HepG2 (cell line): ENCODE measurements at regions not wholly inside any gene's neighbourhood (a gene's known extent, or its start where the extent isn't known, plus 50 kb on each side); places are given as distances from the start of the nearest gene placed in this dataset.

Experiments
- ATAC-seq: fragments of 200-7000 bp; cut with Tn5 transposase; 3 replicates; pipeline ENCODE4 v1.9.1; 2020; ENCODE audit warnings: mild to moderate bottlenecking, moderate library complexity
- BruUV-seq: library from RNA; stranded (reverse); fragments of 400-500 nt; replicated peaks from 2 replicates; lab custom pipeline; 2021; lab: Mats Ljungman, UMichigan
- CTCF ChIA-PET: fragments of 300-600 bp; formaldehyde crosslinking; extraction: SDS; loops from one replicate; lab custom pipeline; 2021; ENCODE audit warnings: low total read pairs, inconsistent platforms, low intra/inter-chr PET ratio; lab: Yijun Ruan, JAX
- POLR2A ChIA-PET: fragments of 350-600 bp; sonication (Branson Sonifier 250); formaldehyde crosslinking; loops from one replicate; lab custom pipeline; 2020; ENCODE audit warnings: antibody characterized with exemption, inconsistent platforms; lab: Yijun Ruan, JAX
- DNase-seq: peaks from one replicate; pipeline ENCODE4 v3.0.0-alpha.2; 2015; ENCODE audit warnings: low spot score
- FAIRE-seq: peaks from 3 replicates; lab custom pipeline; 2011; peaks lifted over from hg19 to GRCh38; lab: Jason Lieb, UNC
- H2AFZ ChIP-seq: one replicate; pipeline ENCODE4 v1.6.1; 2011; ENCODE audit warnings: low read length, inconsistent platforms
- H3K27ac ChIP-seq: fragments of 300-600 bp; 3 replicates; pipeline ENCODE4 v1.8.0; 2011; ENCODE audit warnings: mixed run types, mild to moderate bottlenecking, mixed read lengths, low read length, inconsistent platforms; ENCODE audit not compliant: insufficient read depth; ENCODE audit errors: extremely low read length
- H3K27me3 ChIP-seq, 2 experiments: fragments of 200-600 bp in 1 of 2; 2 replicates in 1 of 2; 3 replicates in 1 of 2; pipeline versions ENCODE4 v1.6.0 to v1.8.0; 2011; ENCODE audit warnings: low read length in 2 of 2, mild to moderate bottlenecking in 2 of 2, moderate library complexity in 2 of 2, inconsistent platforms in 1 of 2; ENCODE audit not compliant: insufficient read depth in 2 of 2, control insufficient read depth in 1 of 2
- H3K36me3 ChIP-seq, 2 experiments: fragments of 200-600 bp in 1 of 2; replicated peaks in 1 of 2; 2 replicates in 1 of 2; 3 replicates in 1 of 2; pipeline versions ENCODE4 v1.5.1 to v1.8.0; 2011; ENCODE audit warnings: low read length in 2 of 2, inconsistent platforms in 1 of 2; ENCODE audit not compliant: insufficient read depth in 2 of 2, control insufficient read depth in 1 of 2
- H3K4me1 ChIP-seq: 2 replicates; pipeline ENCODE4 v1.5.1; 2012; ENCODE audit warnings: low read length, inconsistent platforms; ENCODE audit not compliant: insufficient read depth
- H3K4me2 ChIP-seq: 2 replicates; pipeline ENCODE4 v1.6.0; 2011; ENCODE audit warnings: low read depth, low read length, inconsistent platforms
- H3K4me3 ChIP-seq, 3 experiments: fragments of 200-600 bp in 1 of 3; sonication (generic), shearing (Covaris generic) in 1 of 3; replicated peaks in 1 of 3; 2 replicates each; pipeline ENCODE4 v1.5.1; 2011 to 2016; ENCODE audit warnings: low read length in 3 of 3, inconsistent platforms in 2 of 3, low read depth in 2 of 3, mild to moderate bottlenecking in 2 of 3, control low read depth in 1 of 3, mixed read lengths in 1 of 3; ENCODE audit not compliant: insufficient read depth in 1 of 3
- H3K79me2 ChIP-seq: one replicate; pipeline ENCODE4 v1.6.1; 2011; ENCODE audit warnings: low read length, inconsistent platforms; ENCODE audit not compliant: insufficient read depth
- H3K9ac ChIP-seq: 2 replicates; pipeline ENCODE4 v1.6.0; 2011; ENCODE audit warnings: mild to moderate bottlenecking, low read depth, low read length, inconsistent platforms; ENCODE audit not compliant: insufficient read depth
- H3K9me3 ChIP-seq: 2 replicates; pipeline ENCODE4 v1.5.1; 2012; ENCODE audit warnings: mild to moderate bottlenecking, low read length
- H4K20me1 ChIP-seq: 2 replicates; pipeline ENCODE4 v1.6.0; 2011; ENCODE audit warnings: inconsistent platforms, mild to moderate bottlenecking, low read length, moderate library complexity; ENCODE audit not compliant: insufficient read depth
- BRCA1 ChIP-seq: sonication (generic); formaldehyde crosslinking; IDR thresholded peaks from 2 replicates; pipeline ENCODE4 v1.4.0; 2020; ENCODE audit warnings: missing genetic modification reagents
- ELF1 ChIP-seq: sonication (generic); formaldehyde crosslinking; IDR thresholded peaks from 2 replicates; pipeline ENCODE4 v1.4.0; 2020; ENCODE audit warnings: missing genetic modification reagents
- MEF2D ChIP-seq: sonication (generic); formaldehyde crosslinking; IDR thresholded peaks from 2 replicates; pipeline ENCODE4 v1.5.1; 2020; ENCODE audit warnings: mild to moderate bottlenecking, missing genetic modification reagents
- SMARCC2 ChIP-seq: fragments of 450-650 bp; IDR thresholded peaks from 2 replicates; pipeline ENCODE4 v1.6.1; 2017; ENCODE audit warnings: antibody characterized with exemption, mild to moderate bottlenecking
- ZC3H4 ChIP-seq: sonication (generic); formaldehyde crosslinking; IDR thresholded peaks from 2 replicates; pipeline ENCODE4 v1.4.0; 2020; ENCODE audit warnings: missing genetic modification reagents, borderline replicate concordance
- ZNF674 ChIP-seq: sonication (generic); formaldehyde crosslinking; IDR thresholded peaks from 2 replicates; pipeline ENCODE4 v1.5.0; 2020; ENCODE audit warnings: low read depth, mild to moderate bottlenecking, missing genetic modification reagents
- ZNF724P ChIP-seq: sonication (generic); formaldehyde crosslinking; IDR thresholded peaks from 2 replicates; pipeline ENCODE4 v1.8.0; 2022; ENCODE audit warnings: missing genetic modification reagents, borderline replicate concordance
- ZNF747 ChIP-seq: sonication (generic); formaldehyde crosslinking; IDR thresholded peaks from 2 replicates; pipeline ENCODE4 v1.8.1; 2023; ENCODE audit warnings: missing genetic modification reagents, mild to moderate bottlenecking, borderline replicate concordance
- WGBS: methylation state at CpG from one replicate; pipeline ENCODE4 v1.1.6; 2017; ENCODE audit warnings: low lambda C conversion rate; 5-methylcytosine and 5-hydroxymethylcytosine counted together
- in situ Hi-C: cut with HindIII; loops from 2 replicates; pipeline ENCODE4 v1.10.0; 2017; ENCODE audit warnings: low pct_unique_long_range_greater_than_20kb; ENCODE audit not compliant: extremely low pct_ligation_motif_present
- intact Hi-C: fragments of 100-400 bp; cut with micrococcal nuclease; formaldehyde crosslinking; loops from one replicate; pipeline ENCODE4 v1.10.0; 2022; ENCODE audit not compliant: unreplicated experiment
- TF ChIP-seq, protein P1 (sequence below): sonication (generic); formaldehyde crosslinking; IDR thresholded peaks from 2 replicates; pipeline ENCODE4 v1.4.0; 2020; ENCODE audit warnings: mild to moderate bottlenecking, missing genetic modification reagents, borderline replicate concordance
- TF ChIP-seq, protein P2 (sequence below): sonication (generic); formaldehyde crosslinking; IDR thresholded peaks from one replicate; pipeline ENCODE4 v1.5.1; 2020; ENCODE audit warnings: mild to moderate bottlenecking, missing genetic modification reagents; ENCODE audit errors: not compliant biosample characterization

DNA sequence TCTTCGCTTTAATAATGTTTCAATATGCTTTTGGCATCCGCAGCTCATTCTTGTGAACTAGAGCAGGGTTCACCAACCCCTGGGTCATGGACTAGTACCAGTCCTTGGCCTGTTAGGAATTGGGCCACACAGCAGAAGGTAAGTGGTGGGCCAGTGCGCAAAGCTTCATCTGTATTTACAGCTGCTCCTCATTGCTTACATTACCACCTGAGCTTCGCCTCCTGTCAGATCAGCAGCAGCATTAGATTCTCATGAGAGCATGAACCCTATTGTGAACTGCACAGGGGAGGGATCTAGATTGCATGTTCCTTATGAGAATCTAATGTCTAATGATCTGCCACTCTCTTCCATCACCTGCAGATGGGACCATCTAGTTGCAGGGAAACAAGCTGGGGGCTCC is 75.5 kb upstream of the GGTLC1 start:
- FAIRE-seq (no peak), DNase-seq (no peak), ATAC-seq (no peak)
- H3K36me3 ChIP-seq: no peaks in the 10 kb centered on the region
- no peaks in the 10 kb centered on the region for H3K4me1 ChIP-seq
- in situ Hi-C loops (no loop called here), intact Hi-C loops (no loop called here)
- H3K27me3 ChIP-seq: no peaks in the 10 kb centered on the region
- no peaks in the 10 kb centered on the region for H3K9me3 ChIP-seq
- no peak overlapping the region for H3K4me2 ChIP-seq
- no peak overlapping the region for H3K9ac ChIP-seq
- ChIA-PET CTCF (no interaction called here), POLR2A (no interaction called here)
- H4K20me1 ChIP-seq: no peaks in the 10 kb centered on the region
- H3K4me3 ChIP-seq: no peak overlapping the region
- H3K27ac ChIP-seq: no peak overlapping the region
- BruUV-seq: no TSS peak
- TF ChIP-seq ELF1 (CRISPR knock-in tag) (no peak), SMARCC2 (no peak)
- no peak overlapping the region for H2AFZ ChIP-seq
- no peaks in the 10 kb centered on the region for H3K79me2 ChIP-seq
- 35% methylated on average over 4 of the region's 4 CpGs for WGBS

GRCh38 chr20:24063100-24063499 is 74.5 kb upstream of the GGTLC1 start:
- H3K27ac ChIP-seq: no peak overlapping the region
- no peaks in the 10 kb centered on the region for H3K36me3 ChIP-seq
- ATAC-seq (no peak), FAIRE-seq (no peak), DNase-seq (no peak)
- ChIA-PET POLR2A (no interaction called here), CTCF (no interaction called here)
- H3K79me2 ChIP-seq: no peaks in the 10 kb centered on the region
- no peaks in the 10 kb centered on the region for H3K9me3 ChIP-seq
- H3K4me3 ChIP-seq: no peak overlapping the region
- H2AFZ ChIP-seq: no peak overlapping the region
- no peaks in the 10 kb centered on the region for H4K20me1 ChIP-seq
- no peak overlapping the region for H3K9ac ChIP-seq
- H3K4me1 ChIP-seq: no peaks in the 10 kb centered on the region
- WGBS: 25% methylated on average over 4 of the region's 5 CpGs
- intact Hi-C loops (no loop called here), in situ Hi-C loops (no loop called here)
- no peak overlapping the region for H3K4me2 ChIP-seq
- H3K27me3 ChIP-seq: no peaks in the 10 kb centered on the region
- no TSS peak for BruUV-seq
- TF ChIP-seq ZNF747 (CRISPR knock-in tag) (no peak), MEF2D (CRISPR knock-in tag) (no peak), ZNF674 (CRISPR knock-in tag) (no peak), ZNF724P (CRISPR knock-in tag) (no peak), ZC3H4 (no peak), BRCA1 (CRISPR knock-in tag) (no peak)
- TF ChIP-seq, protein P1, sequence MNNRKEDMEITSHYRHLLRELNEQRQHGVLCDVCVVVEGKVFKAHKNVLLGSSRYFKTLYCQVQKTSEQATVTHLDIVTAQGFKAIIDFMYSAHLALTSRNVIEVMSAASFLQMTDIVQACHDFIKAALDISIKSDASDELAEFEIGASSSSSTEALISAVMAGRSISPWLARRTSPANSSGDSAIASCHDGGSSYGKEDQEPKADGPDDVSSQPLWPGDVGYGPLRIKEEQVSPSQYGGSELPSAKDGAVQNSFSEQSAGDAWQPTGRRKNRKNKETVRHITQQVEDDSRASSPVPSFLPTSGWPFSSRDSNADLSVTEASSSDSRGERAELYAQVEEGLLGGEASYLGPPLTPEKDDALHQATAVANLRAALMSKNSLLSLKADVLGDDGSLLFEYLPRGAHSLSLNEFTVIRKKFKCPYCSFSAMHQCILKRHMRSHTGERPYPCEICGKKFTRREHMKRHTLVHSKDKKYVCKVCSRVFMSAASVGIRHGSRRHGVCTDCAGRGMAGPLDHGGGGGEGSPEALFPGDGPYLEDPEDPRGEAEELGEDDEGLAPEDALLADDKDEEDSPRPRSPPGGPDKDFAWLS (CRISPR knock-in tag): no peak
- TF ChIP-seq, protein P2, sequence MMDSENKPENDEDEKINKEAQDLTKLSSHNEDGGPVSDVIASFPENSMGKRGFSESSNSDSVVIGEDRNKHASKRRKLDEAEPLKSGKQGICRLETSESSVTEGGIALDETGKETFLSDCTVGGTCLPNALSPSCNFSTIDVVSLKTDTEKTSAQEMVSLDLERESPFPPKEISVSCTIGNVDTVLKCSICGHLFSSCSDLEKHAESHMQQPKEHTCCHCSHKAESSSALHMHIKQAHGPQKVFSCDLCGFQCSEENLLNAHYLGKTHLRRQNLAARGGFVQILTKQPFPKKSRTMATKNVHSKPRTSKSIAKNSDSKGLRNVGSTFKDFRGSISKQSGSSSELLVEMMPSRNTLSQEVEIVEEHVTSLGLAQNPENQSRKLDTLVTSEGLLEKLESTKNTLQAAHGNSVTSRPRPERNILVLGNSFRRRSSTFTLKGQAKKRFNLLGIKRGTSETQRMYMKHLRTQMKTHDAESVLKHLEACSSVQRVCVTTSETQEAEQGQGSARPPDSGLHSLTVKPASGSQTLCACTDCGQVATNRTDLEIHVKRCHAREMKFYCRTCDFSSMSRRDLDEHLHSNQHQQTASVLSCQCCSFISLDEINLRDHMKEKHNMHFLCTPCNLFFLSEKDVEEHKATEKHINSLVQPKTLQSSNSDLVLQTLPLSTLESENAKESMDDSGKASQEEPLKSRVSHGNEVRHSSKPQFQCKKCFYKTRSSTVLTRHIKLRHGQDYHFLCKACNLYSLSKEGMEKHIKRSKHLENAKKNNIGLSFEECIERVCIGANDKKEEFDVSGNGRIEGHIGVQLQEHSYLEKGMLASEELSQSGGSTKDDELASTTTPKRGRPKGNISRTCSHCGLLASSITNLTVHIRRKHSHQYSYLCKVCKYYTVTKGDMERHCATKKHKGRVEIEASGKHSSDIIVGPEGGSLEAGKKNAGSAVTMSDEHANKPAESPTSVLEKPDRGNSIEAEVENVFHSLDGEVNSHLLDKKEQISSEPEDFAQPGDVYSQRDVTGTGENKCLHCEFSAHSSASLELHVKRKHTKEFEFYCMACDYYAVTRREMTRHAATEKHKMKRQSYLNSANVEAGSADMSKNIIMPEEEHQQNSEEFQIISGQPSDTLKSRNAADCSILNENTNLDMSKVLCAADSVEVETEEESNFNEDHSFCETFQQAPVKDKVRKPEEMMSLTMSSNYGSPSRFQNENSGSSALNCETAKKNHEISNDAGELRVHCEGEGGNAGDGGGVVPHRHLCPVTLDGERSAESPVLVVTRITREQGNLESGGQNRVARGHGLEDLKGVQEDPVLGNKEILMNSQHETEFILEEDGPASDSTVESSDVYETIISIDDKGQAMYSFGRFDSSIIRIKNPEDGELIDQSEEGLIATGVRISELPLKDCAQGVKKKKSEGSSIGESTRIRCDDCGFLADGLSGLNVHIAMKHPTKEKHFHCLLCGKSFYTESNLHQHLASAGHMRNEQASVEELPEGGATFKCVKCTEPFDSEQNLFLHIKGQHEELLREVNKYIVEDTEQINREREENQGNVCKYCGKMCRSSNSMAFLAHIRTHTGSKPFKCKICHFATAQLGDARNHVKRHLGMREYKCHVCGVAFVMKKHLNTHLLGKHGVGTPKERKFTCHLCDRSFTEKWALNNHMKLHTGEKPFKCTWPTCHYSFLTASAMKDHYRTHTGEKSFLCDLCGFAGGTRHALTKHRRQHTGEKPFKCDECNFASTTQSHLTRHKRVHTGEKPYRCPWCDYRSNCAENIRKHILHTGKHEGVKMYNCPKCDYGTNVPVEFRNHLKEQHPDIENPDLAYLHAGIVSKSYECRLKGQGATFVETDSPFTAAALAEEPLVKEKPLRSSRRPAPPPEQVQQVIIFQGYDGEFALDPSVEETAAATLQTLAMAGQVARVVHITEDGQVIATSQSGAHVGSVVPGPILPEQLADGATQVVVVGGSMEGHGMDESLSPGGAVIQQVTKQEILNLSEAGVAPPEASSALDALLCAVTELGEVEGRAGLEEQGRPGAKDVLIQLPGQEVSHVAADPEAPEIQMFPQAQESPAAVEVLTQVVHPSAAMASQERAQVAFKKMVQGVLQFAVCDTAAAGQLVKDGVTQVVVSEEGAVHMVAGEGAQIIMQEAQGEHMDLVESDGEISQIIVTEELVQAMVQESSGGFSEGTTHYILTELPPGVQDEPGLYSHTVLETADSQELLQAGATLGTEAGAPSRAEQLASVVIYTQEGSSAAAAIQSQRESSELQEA (CRISPR knock-in tag): no peak
